ENCODE measurements at regions not wholly inside any gene's neighbourhood (a gene's known extent, or its start where the extent isn't known, plus 50 kb on each side); places are given as distances from the start of the nearest gene placed in this dataset.

DNA sequence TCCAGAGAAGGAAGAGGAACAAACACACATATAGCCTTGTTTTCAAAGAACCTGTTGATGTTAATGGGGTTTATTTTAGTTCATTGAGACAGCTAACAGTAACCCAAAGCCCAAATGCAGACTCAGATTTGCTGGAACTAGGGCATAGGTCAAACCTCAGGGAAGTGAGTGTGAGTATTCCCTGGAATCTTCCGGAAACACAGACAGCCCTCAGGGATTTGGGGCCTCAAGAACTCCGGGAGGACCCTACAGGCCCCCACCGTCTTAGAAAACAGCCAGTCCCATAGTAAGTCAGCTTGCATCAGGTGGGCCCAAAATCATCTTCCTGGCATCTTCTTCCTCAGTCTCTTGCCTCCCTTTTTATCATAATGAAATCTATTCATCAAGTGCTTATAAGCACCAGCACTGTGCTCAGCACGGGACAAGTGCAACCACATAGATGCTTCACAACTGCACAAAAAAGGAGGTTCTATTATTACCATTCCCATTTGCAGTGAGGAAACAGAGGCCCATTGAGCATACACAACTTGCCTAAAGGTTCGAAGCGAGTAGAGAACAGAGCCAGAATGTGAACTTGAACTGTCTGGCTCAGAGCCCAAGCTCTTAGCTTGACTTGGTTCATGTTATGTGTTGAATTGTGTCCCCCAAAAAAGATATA is 50.2 kb upstream of the BCL11A start:
- Mint-ChIP-seq H3K4me3 (no peak overlapping the region), H3K4me1 (no peaks in the 10 kb centered on the region), H3K9me3 (no peaks in the 10 kb centered on the region), H3K36me3 (ENCODE audit: low read depth) (no peaks in the 10 kb centered on the region), H3K27me3 (peaks cover 1% of the 10 kb centered on the region), H3K27ac (no peak overlapping the region)
- no peak for DNase-seq
- CTCF ChIA-PET = no interaction called here
- POLR2A ChIA-PET = no interaction called here

DNA sequence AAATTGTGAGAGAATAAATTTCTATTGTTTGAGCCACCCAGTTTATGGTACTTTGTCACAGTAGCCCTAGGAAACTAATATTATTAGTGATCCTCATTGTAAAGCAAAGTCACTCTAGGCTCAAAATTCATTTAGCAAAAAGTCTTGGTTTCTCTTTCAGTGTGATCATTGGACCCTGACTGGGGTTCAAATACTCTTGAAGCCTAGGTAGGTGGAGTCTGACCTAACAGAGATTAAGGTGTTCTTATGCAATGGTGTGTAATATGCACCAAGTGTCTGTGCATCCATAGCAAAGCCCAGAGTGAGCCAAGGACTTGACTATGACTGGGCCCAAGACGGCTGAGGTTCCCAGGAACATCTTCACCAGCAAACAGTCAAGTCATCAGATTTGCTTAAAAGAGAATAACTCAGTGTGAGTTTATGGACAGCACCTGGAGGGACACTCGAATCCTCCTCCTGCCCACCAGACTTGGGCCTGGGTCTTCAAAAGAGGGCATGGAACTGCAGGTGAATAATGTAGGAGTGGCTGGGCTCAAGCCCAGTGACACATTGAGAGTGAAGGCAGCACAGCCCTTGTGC is 51.1 kb upstream of the BCL11A start:
- no peaks in the 10 kb centered on the region for H3K9me3 Mint-ChIP-seq
- H3K36me3 Mint-ChIP-seq (ENCODE audit: low read depth) = no peaks in the 10 kb centered on the region
- ChIA-PET POLR2A (no interaction called here), CTCF (no interaction called here)
- no peaks in the 10 kb centered on the region for H3K4me1 Mint-ChIP-seq
- no peak overlapping the region for H3K27ac Mint-ChIP-seq
- H3K27me3 Mint-ChIP-seq = peaks cover 3% of the 10 kb centered on the region
- no peak for DNase-seq
- no peak overlapping the region for H3K4me3 Mint-ChIP-seq

DNA sequence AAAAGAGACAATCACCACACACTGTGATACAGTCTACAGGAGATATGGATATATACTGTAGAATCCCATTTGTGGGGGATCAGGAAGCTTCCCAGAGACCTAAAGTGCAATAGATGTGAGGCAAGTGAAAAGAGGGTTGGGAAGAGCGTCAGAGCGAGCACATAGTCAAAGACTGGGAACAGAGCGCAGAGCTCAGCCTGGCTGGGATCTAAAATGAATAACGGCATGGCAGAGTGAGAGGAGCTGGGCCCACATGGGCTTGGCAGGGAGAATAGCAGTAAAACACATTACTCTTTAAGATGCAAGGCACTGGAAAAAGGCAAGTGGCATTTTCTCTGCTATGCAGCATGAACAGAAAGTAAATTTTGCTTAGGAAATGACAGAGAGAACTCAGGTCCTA is 52.4 kb upstream of the BCL11A start:
- Mint-ChIP-seq H3K27me3 (peaks cover 5% of the 10 kb centered on the region), H3K36me3 (ENCODE audit: low read depth) (no peaks in the 10 kb centered on the region), H3K27ac (no peak overlapping the region), H3K4me1 (no peaks in the 10 kb centered on the region), H3K9me3 (no peaks in the 10 kb centered on the region), H3K4me3 (no peak overlapping the region)
- DNase-seq = no peak
- CTCF ChIA-PET = no interaction called here
- POLR2A ChIA-PET = no interaction called here

DNA sequence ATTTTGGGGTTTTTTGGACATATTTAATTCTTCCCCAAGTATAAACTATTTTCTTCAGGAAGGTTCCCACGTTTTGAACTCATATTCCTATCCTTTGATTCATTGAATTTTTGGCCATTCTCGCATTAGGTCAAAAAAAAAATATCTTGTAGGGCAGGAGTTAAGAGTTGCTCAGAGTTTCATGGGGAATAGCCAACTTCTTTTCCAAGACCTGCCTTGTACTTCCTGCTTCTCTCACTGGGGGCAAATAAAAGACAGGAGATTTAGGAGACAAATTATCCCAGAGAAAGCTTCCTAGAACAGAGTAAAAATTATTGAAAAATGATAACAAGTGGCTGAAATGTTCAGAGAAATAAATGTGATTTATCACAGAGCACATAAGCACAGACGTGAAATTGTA is 55.2 kb upstream of the BCL11A start:
- POLR2A ChIA-PET = no interaction called here

DNA sequence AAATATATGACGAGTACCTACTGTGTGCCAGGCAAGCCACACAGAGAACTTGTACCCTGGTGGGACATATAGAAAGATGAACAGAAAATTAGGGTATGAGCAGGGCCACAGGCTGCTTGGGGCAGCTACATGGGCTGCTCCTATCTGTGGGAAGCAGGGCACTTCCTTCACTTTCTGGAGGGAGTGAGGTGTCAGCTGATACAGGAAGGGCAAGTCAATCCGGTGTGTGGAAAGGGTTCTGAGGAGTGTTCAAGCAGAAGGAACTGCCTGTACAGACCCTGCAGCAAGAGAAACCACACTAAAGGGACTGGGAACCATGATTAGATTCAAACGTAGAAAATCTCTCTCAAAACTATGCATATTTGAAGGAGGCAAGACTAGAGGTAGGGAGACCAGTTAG is 58.6 kb upstream of the BCL11A start:
- no peak overlapping the region for H3K27ac Mint-ChIP-seq
- no peak for DNase-seq
- no peaks in the 10 kb centered on the region for H3K36me3 Mint-ChIP-seq (ENCODE audit: low read depth)
- ChIA-PET POLR2A (no interaction called here), CTCF (no interaction called here)
- H3K27me3 Mint-ChIP-seq = peaks cover 18% of the 10 kb centered on the region
- no peak overlapping the region for H3K4me3 Mint-ChIP-seq
- no peaks in the 10 kb centered on the region for H3K4me1 Mint-ChIP-seq
- H3K9me3 Mint-ChIP-seq = no peaks in the 10 kb centered on the region

More for the DNA sequence above, 55.2 kb upstream of the BCL11A start:
- H3K4me3 Mint-ChIP-seq = no peak overlapping the region
- H3K27ac Mint-ChIP-seq = no peak overlapping the region
- H3K4me1 Mint-ChIP-seq = no peaks in the 10 kb centered on the region
- H3K27me3 Mint-ChIP-seq = peaks cover 18% of the 10 kb centered on the region
- no peak for DNase-seq
- CTCF ChIA-PET = interaction anchor here (0.5 kb wide), 1 partner anchor 1709 kb away, joined by 3 read pairs; no protein-coding TSS in a partner anchor
- no peaks in the 10 kb centered on the region for H3K9me3 Mint-ChIP-seq
- H3K36me3 Mint-ChIP-seq (ENCODE audit: low read depth) = no peaks in the 10 kb centered on the region

DNA sequence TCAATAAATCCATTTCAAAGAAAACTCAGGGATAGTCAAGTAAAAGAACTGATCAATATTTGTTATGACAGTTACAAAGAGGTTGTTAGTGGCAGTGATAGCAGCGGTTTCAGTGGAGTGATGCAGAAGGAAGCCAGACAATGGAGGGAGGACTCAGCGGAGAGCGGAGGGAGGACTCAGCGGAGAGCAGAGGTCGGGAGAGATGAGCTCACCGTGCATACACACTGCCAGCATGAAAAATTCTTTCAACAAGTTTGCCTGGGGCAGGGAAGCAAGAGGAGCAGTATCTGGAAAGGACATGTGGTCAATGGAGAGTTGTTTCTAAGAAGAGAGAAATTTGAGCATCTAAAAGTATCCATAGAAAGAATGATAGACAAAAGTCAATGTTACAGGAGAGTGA is 60.9 kb upstream of the BCL11A start:
- Mint-ChIP-seq H3K9me3 (no peaks in the 10 kb centered on the region), H3K36me3 (ENCODE audit: low read depth) (no peaks in the 10 kb centered on the region), H3K4me1 (no peaks in the 10 kb centered on the region), H3K4me3 (no peak overlapping the region), H3K27ac (no peak overlapping the region), H3K27me3 (peaks cover 15% of the 10 kb centered on the region)
- DNase-seq = no peak
- POLR2A ChIA-PET = no interaction called here
- CTCF ChIA-PET = no interaction called here

DNA sequence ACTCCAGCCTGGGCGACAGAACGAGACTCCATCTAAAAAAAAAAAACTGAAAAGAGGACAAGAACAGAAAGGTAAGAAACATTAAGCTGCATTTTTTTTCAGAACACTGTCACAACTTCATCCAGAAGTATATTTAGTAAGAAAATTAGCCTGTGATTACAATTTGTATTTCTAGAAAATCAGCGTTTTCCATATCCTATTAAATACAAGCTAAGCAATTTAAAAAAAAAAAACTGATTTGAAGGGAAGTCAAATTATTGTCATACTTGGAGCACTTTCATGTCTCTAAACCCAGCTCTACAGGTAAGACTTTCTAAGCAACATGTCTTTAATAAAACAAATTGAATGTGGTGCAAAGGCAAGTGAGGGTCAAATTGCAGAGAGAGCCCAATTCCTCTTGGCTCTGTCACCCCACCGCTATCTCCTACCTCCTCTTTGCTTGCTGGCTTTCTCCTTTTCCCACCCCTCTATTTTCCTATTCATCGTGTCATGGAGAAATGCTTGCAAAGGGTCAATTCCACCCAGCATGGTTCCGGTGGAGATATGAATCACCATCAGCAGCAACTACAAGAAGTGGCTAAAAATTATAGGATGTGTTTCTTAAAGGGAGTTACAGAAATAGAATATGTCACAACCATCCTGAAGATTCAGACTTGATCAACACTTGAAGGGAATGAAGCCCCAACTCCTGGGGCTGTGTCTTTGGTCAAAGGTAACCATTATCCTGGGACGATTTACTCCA is 68.4 kb upstream of the BCL11A start:
- H3K27ac Mint-ChIP-seq = no peak overlapping the region
- no peaks in the 10 kb centered on the region for H3K36me3 Mint-ChIP-seq (ENCODE audit: low read depth)
- ChIA-PET CTCF (interaction anchor here (1.3 kb wide), 1 partner anchor 40 kb away, joined by 5 read pairs; no protein-coding TSS in a partner anchor), POLR2A (no interaction called here)
- H3K4me3 Mint-ChIP-seq = no peak overlapping the region
- no peak for DNase-seq
- peaks cover 22% of the 10 kb centered on the region for H3K27me3 Mint-ChIP-seq
- no peaks in the 10 kb centered on the region for H3K4me1 Mint-ChIP-seq
- H3K9me3 Mint-ChIP-seq = no peaks in the 10 kb centered on the region

DNA sequence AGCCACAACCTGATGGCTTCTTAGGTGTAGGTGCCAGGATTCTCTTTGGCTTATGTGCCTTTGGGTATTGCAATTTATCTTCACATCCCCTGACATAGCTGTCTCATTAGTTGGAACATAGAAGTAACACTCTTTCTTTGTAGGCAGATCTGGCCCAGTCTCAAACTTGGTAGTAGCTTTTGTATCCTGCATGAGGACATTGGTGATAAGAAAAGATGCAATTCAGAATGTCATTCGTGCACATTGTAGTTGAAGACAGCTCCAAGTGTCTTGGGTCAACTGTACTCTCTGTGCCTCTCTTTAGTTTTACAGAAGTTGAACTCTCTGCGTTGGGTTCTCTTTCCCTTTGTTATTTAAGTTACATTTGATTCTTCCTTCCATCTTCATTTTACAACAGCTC is 69.6 kb upstream of the BCL11A start:
- Mint-ChIP-seq H3K4me1 (no peaks in the 10 kb centered on the region), H3K27ac (no peak overlapping the region), H3K36me3 (ENCODE audit: low read depth) (no peaks in the 10 kb centered on the region), H3K9me3 (no peaks in the 10 kb centered on the region), H3K27me3 (peaks cover 29% of the 10 kb centered on the region), H3K4me3 (no peak overlapping the region)
- ChIA-PET CTCF (interaction anchor here (0.7 kb wide), 1 partner anchor 73 kb away, joined by 3 read pairs; no protein-coding TSS in a partner anchor), POLR2A (no interaction called here)
- no peak for DNase-seq

DNA sequence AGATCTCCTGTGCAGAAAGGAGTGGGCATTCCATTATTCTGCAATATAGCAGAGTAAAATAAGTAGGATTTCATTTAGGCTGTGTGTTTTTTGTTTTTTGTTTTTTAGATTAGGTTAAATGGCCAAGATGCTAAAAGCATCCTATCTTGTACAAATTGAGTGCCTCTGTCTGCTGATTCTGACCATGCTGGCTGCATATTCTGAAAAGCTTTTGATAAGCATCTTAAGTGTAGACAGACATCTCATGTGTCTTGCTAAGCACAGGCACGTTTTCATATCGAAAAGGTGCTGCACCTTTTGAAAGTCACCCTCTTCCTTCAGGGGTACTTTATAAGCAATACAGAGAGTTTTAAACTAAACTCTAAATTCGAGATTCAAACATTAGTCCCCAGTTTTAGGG is 74.0 kb upstream of the BCL11A start:
- H3K27ac Mint-ChIP-seq = no peak overlapping the region
- no peak for DNase-seq
- no peaks in the 10 kb centered on the region for H3K9me3 Mint-ChIP-seq
- H3K4me3 Mint-ChIP-seq = no peak overlapping the region
- ChIA-PET CTCF (no interaction called here), POLR2A (no interaction called here)
- no peaks in the 10 kb centered on the region for H3K36me3 Mint-ChIP-seq (ENCODE audit: low read depth)
- H3K27me3 Mint-ChIP-seq = peaks cover 34% of the 10 kb centered on the region
- H3K4me1 Mint-ChIP-seq = no peaks in the 10 kb centered on the region

DNA sequence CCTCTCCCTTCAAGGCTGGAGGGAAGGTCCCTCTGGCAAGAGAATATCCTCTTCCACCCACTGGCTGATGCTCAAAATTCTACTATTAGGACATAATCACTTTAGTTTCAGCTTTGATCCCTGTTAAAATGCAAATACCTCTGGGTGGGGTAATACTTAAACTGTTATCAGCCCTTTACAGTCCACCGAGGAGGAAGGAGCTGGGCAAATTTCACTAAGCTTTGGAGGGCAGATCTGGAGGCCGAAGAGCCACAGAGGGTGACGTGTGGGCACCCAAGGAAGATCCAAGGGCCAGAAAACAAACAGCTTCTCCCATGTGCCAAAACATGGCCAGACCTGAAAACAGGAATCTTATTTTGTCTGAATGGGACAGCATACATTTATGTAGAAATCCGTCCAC is 74.6 kb upstream of the BCL11A start:
- Mint-ChIP-seq H3K27ac (no peak overlapping the region), H3K4me3 (no peak overlapping the region), H3K27me3 (peaks cover 32% of the 10 kb centered on the region), H3K36me3 (ENCODE audit: low read depth) (no peaks in the 10 kb centered on the region), H3K9me3 (no peaks in the 10 kb centered on the region), H3K4me1 (no peaks in the 10 kb centered on the region)
- DNase-seq = no peak
- ChIA-PET CTCF (no interaction called here), POLR2A (no interaction called here)

DNA sequence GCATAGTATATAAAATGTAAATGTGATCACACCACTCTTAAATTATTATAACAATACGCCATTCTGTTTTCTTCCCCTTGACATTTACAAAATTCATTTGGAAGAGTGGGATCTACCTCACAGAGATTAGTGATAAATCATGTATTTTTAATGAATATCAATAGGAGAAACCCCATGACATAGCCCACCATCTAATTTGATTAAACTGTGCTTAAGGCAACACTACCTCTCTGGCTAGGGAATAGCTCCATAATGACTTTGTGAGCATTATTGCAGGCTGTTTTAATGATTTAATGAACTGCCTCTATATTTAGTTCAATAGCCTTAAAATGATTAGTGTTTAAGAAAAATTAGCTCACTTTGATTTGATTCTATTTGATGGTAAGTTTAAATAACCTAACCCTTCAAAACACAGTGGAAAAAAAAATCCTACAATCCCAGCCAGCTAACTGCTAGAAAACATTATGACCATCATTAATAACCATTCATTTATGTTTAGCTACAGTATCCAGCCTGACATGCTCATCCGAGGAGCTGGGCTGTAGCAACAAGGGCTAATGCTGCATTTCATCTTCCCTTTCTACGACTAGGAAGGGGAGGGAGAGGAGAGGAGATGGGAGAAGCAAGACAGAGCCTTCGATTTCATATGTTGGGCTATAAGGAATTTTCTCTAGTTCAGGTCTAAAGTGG is 75.3 kb upstream of the BCL11A start:
- no peaks in the 10 kb centered on the region for H3K4me1 Mint-ChIP-seq
- no peaks in the 10 kb centered on the region for H3K36me3 Mint-ChIP-seq (ENCODE audit: low read depth)
- no peaks in the 10 kb centered on the region for H3K9me3 Mint-ChIP-seq
- POLR2A ChIA-PET = no interaction called here
- no peak overlapping the region for H3K27ac Mint-ChIP-seq
- no peak overlapping the region for H3K4me3 Mint-ChIP-seq
- peaks cover 26% of the 10 kb centered on the region for H3K27me3 Mint-ChIP-seq
- CTCF ChIA-PET = interaction anchor here (1.0 kb wide), 1 partner anchor 20 kb away, joined by 3 read pairs; no protein-coding TSS in a partner anchor
- DNase-seq = no peak

DNA sequence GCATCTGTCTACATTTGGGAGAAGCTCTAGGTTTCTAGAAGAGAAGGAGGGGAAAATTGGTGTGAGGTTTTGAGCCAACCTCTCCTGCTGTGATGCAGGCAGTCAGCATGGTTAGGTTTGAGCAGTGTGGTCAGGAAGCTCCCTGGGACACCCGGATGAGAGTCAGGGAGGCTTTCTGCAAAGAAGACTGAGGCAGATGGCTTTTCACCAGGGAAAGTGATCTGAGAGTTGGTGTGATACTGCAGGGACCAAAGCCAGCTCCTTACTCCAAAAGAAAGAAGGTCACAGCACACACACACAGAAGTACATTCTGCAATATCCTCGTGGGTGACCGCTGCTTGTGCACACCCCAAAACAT is 75.8 kb upstream of the BCL11A start:
- H3K27me3 Mint-ChIP-seq = peaks cover 24% of the 10 kb centered on the region
- ChIA-PET POLR2A (no interaction called here), CTCF (interaction anchor here (1.0 kb wide), 1 partner anchor 19 kb away, joined by 3 read pairs; no protein-coding TSS in a partner anchor)
- no peak overlapping the region for H3K27ac Mint-ChIP-seq
- no peaks in the 10 kb centered on the region for H3K4me1 Mint-ChIP-seq
- H3K36me3 Mint-ChIP-seq (ENCODE audit: low read depth) = no peaks in the 10 kb centered on the region
- H3K4me3 Mint-ChIP-seq = no peak overlapping the region
- no peak for DNase-seq
- H3K9me3 Mint-ChIP-seq = no peaks in the 10 kb centered on the region

DNA sequence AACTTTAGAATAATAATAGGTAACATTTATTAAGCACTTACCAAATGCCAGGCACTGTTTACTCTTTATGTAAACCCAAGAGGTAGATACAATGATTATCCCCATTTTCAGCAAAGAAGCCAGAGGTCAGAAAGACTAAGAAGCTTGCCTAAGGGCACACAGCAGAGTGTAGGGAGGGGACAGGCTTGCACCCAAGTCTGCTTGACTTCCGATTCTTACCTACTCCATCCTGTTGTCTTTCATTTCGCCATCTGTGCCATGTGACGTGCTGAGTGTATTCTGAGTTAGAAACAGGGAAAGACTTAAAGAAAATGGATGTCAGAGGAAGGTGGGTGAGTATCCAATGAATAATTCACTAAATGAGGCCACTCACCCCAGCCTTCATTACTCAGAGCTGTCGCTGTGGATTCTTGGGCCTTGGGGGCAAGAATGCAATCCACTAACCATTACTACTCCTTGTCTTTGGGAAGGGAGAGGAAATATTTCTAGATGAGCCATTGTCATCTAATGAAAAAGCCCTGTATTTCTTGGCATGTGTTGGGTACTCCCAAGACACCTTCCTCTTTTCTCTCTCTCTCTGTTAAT is 76.4 kb upstream of the BCL11A start:
- Mint-ChIP-seq H3K9me3 (no peaks in the 10 kb centered on the region), H3K27me3 (peaks cover 20% of the 10 kb centered on the region), H3K4me1 (no peaks in the 10 kb centered on the region), H3K4me3 (no peak overlapping the region), H3K27ac (no peak overlapping the region), H3K36me3 (ENCODE audit: low read depth) (no peaks in the 10 kb centered on the region)
- ChIA-PET POLR2A (no interaction called here), CTCF (interaction anchor here (1.0 kb wide), 1 partner anchor 19 kb away, joined by 3 read pairs; no protein-coding TSS in a partner anchor)
- DNase-seq = no peak
